Hypothalamus (tissue), 51 donors: ENCODE measurements at regions not wholly inside any gene's neighbourhood (a gene's known extent, or its start where the extent isn't known, plus 50 kb on each side); places are given as distances from the start of the nearest gene placed in this dataset.

Experiments
- DNase-seq, 51 donors: peaks; one replicate each; lab custom pipeline; 2025; lab: John Stamatoyannopoulos, UW

- DNase-seq = no peak
Measured at GRCh38 chr14:28494196-28494595, 272.4 kb upstream of the FOXG1 start.

GRCh38 chr14:28496364-28496763 is 270.2 kb upstream of the FOXG1 start:
- DNase-seq = no peak

GRCh38 chr14:28502517-28502916 is 264.1 kb upstream of the FOXG1 start:
- DNase-seq = no peak

- DNase-seq = no peak
Measured at GRCh38 chr14:28515571-28515970, 251.0 kb upstream of the FOXG1 start.

GRCh38 chr14:28536889-28537288 is 229.7 kb upstream of the FOXG1 start:
- DNase-seq = no peak

- DNase-seq = no peak
Measured at GRCh38 chr14:28542040-28542439, 224.5 kb upstream of the FOXG1 start.

- DNase-seq = no peak
Measured at GRCh38 chr14:28565345-28565744, 201.2 kb upstream of the FOXG1 start.

GRCh38 chr14:28570391-28570790 is 196.2 kb upstream of the FOXG1 start:
- no peak for DNase-seq

GRCh38 chr14:28571636-28572035 is 195.0 kb upstream of the FOXG1 start:
- no peak for DNase-seq

GRCh38 chr14:28576523-28576922 is 190.1 kb upstream of the FOXG1 start:
- DNase-seq = peak in 1 of 51 donors; percentile 1

GRCh38 chr14:28577187-28577586 is 189.4 kb upstream of the FOXG1 start:
- DNase-seq = no peak

GRCh38 chr14:28577711-28578131 is 188.9 kb upstream of the FOXG1 start:
- no peak for DNase-seq

GRCh38 chr14:28584951-28585350 is 181.6 kb upstream of the FOXG1 start:
- DNase-seq = no peak

GRCh38 chr14:28589792-28590191 is 176.8 kb upstream of the FOXG1 start:
- no peak for DNase-seq

GRCh38 chr14:28596391-28596790 is 170.2 kb upstream of the FOXG1 start:
- no peak for DNase-seq

GRCh38 chr14:28599191-28599590 is 167.4 kb upstream of the FOXG1 start:
- DNase-seq = no peak

GRCh38 chr14:28599605-28600004 is 167.0 kb upstream of the FOXG1 start:
- DNase-seq = no peak

- no peak for DNase-seq
Measured at GRCh38 chr14:28603606-28604005, 163.0 kb upstream of the FOXG1 start.

- DNase-seq = peak in 1 of 51 donors; percentile 13
Measured at GRCh38 chr14:28607661-28608060, 158.9 kb upstream of the FOXG1 start.

GRCh38 chr14:28608443-28608842 is 158.1 kb upstream of the FOXG1 start:
- peak in 13 of 51 donors; percentile 2 to 75 (median 9) for DNase-seq

GRCh38 chr14:28608851-28609828 is 157.4 kb upstream of the FOXG1 start:
- DNase-seq = peak in 46 of 51 donors; percentile 1 to 93 (median 48)

- DNase-seq = no peak
Measured at GRCh38 chr14:28612414-28612813, 154.2 kb upstream of the FOXG1 start.
